GM12801 (cell line): ENCODE measurements at regions not wholly inside any gene's neighbourhood (a gene's known extent, or its start where the extent isn't known, plus 50 kb on each side); places are given as distances from the start of the nearest gene placed in this dataset.

Source experiments
- CTCF ChIP-seq: IDR thresholded peaks from one replicate; pipeline ENCODE4 v1.5.1; 2011; ENCODE audit warnings: control low read depth; ENCODE audit not compliant: insufficient read length; ENCODE audit errors: extremely low read depth

- no peak for TF ChIP-seq CTCF
Measured at GRCh38 chr1:157415661-157416060, 136.7 kb downstream of the FCRL5 start.

GRCh38 chr1:157412308-157412707 is 140.0 kb downstream of the FCRL5 start:
- TF ChIP-seq CTCF = no peak

GRCh38 chr1:157411769-157412168 is 140.5 kb downstream of the FCRL5 start:
- TF ChIP-seq CTCF = no peak

GRCh38 chr1:157411064-157411463 is 141.3 kb downstream of the FCRL5 start:
- TF ChIP-seq CTCF = no peak

GRCh38 chr1:157410457-157410856 is 141.9 kb downstream of the FCRL5 start:
- no peak for TF ChIP-seq CTCF

- TF ChIP-seq CTCF = no peak
Measured at GRCh38 chr1:157409927-157410326, 142.4 kb downstream of the FCRL5 start.

- TF ChIP-seq CTCF = no peak
Measured at GRCh38 chr1:157407917-157408525, 144.3 kb downstream of the FCRL5 start.
